ENCODE measurements at regions not wholly inside any gene's neighbourhood (a gene's known extent, or its start where the extent isn't known, plus 50 kb on each side); places are given as distances from the start of the nearest gene placed in this dataset.

- in situ Hi-C loops (cut with HindIII; ENCODE audit: low sequenced_read_pairs), result no loop called here
- no peak for DNase-seq (ENCODE audit: low spot score)
These were observed 192.5 kb downstream of the TECRL start for GRCh38 chr4:64216741-64217140.

DNA sequence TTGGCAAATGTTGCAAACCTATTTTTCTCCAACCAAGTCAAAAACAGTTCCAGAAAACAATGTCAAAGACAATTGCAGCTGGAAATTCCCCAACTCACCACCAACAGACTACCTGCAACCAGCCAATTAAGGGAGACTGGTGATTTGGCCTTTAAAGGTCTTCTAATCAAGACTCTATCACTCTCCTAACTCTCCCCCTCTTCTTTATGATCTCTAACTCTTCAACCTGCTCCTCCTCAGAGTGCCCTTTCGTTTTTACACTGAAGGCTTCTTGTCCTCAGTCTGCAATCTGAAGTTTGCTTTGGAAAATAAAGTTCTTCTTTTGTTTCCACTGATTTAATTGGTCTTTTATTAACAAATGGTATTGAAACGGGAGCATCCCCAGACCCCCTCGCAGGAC is 203.9 kb downstream of the TECRL start:
- DNase-seq (ENCODE audit: low spot score), result no peak
- in situ Hi-C loops (cut with HindIII; ENCODE audit: low sequenced_read_pairs), result no loop called here

DNA sequence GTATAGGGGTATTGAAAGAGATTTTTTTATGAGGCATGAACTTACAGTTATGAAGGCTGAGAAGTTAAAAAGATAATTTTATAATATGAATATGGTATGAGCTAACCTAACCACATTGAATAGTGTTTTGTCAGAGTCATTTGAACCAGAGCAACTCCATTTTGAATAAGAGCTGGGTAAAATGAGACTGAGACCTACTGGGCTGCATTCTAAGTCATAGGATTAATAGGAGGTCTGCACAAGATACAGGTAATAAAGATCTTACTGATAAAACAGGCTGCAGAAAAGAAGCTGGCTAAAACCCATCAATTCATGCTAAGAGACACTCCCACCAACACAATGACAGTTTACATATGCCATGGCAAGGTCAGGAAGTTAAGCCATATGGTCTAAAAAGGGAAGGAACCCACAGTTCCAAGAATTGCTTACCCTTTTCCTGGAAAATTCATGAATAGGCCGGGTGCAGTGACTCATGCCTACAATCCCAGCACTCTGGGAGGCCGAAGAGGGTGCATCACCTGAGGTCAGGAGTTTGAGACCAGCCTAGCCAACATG is 209.2 kb downstream of the TECRL start:
- DNase-seq (ENCODE audit: low spot score), result no peak
- in situ Hi-C loops (cut with HindIII; ENCODE audit: low sequenced_read_pairs), result no loop called here

GRCh38 chr4:64195582-64195981 is 213.7 kb downstream of the TECRL start:
- in situ Hi-C loops (cut with HindIII; ENCODE audit: low sequenced_read_pairs), result no loop called here
- DNase-seq (ENCODE audit: low spot score), result no peak

DNA sequence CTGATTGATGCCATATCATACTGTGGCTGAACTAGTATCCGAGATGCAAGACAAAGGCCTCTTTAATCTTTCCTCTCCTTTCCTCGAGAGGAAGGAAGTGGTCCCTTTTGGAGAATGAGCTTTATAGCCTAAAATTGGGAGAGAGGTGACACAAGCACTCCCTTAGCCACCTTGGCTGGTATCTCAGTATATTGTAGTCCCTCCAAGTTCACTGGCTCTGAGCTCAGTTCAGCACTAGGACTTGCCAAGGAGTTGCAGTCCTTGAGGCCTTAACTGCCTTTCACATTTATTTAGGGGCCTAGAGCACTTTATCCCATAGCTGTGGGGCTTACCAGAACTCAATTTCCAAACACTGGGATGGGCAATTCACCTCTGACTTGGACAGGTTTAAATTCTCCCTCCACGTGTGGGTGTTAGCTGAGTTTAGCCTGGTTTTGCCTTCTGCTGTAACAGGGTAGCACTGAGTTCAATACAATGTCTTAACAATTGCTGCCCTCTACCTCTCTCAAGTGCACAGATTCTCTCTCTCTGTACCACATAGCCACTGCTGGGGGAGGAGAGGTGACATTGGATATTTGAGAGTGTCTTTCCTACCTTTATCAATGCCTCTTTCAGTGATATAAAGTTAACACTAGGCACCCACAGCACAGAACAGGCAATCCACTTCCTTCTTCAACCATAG is 216.4 kb downstream of the TECRL start:
- no peak for DNase-seq (ENCODE audit: low spot score)
- in situ Hi-C loops (cut with HindIII; ENCODE audit: low sequenced_read_pairs), result no loop called here

DNA sequence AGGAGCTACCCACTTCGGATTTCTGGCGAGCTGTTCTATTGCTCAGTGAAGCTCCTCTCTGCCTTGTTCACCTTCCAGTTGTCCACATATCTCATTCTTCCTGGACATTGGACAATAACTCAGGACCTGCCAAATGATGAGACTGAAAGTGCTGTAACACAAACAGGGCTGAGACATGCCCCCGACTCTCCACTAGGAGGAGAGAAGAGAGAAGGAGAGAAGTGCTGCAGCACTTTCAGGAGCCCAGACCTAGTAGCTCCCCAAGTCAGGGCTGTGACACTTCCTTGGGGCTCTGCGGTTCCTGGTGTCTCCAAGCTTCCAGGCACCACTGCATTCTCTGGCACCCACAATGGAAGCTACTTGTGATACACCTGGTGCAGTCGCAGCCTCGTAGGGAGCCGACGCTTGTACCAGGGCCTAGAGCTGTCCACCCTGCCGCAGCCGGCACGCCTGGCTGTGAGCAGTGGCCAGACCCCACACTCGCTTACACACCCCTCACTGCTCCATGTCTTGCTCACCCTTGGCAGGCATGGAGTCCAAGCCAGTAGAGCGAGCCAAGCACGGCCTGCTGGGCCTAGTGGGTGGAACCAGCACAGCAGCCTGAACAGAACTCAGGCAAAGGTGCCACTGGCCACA is 234.9 kb downstream of the TECRL start:
- in situ Hi-C loops (cut with HindIII; ENCODE audit: low sequenced_read_pairs), result loop anchor here (25.0 kb wide), 1 partner anchor 363 kb away; no protein-coding TSS in a partner anchor
- DNase-seq (ENCODE audit: low spot score), result no peak

- in situ Hi-C loops (cut with HindIII; ENCODE audit: low sequenced_read_pairs), result loop anchor here (25.0 kb wide), 1 partner anchor 371 kb away; no protein-coding TSS in a partner anchor
- no peak for DNase-seq (ENCODE audit: low spot score)
These were observed 242.9 kb downstream of the TECRL start for GRCh38 chr4:64166365-64166764.

DNA sequence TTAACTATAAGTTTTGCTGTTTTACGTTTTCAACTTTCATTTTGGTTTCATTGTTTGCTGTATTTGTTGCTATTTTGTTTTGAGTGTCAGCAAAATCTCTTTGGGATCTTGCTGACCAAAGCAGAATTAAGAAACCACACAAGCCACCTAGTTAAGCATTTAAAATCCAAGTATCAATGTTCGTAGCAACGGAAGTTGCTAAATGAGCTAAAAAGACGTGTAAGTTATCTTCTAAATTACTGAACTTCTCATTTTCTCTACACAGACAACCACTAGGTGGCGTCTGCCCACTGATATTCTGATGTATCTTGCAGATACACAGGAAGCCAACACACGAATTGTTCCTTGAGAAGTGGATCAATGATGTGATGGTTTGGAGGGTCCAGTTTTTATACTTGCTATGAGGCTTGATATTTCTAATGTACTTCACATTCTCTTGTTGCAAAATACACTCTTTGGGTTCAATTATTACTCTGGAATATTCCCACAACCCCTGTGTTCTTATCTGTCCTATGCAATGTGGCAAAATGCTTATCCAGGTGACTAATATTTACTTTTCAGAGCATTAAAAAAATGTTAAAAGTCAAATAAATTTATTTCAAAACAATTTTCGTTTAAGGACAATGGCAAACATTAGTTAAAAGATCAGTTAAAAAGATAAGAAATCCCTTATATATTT is 250.5 kb downstream of the TECRL start:
- in situ Hi-C loops (cut with HindIII; ENCODE audit: low sequenced_read_pairs), result loop anchor here (25.0 kb wide), 1 partner anchor 379 kb away; no protein-coding TSS in a partner anchor
- DNase-seq (ENCODE audit: low spot score), result peak; percentile 60

DNA sequence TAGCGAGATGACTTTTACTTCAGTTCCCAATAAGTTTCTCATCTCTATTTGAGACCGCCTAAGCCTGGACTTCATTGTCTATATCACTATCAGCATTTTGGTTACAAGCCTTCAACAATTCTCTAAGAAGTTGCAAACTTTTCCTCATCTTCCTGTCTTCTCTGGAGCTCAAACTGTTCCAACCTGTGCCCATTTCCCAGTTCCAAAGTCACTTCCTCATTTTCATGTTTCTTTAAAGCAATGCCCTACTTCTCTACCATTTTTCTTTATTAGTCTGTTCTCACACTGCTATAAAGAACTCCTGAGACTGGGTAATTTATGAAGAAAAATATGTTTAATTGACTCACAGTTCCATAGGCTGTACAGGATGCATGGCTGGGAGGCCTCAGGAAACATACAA is 251.9 kb downstream of the TECRL start:
- DNase-seq (ENCODE audit: low spot score), result no peak
- in situ Hi-C loops (cut with HindIII; ENCODE audit: low sequenced_read_pairs), result loop anchor here (25.0 kb wide), 1 partner anchor 380 kb away; no protein-coding TSS in a partner anchor

- in situ Hi-C loops (cut with HindIII; ENCODE audit: low sequenced_read_pairs), result loop anchor here (25.0 kb wide), 1 partner anchor 381 kb away; no protein-coding TSS in a partner anchor
- DNase-seq (ENCODE audit: low spot score), result no peak
These were observed 253.0 kb downstream of the TECRL start for GRCh38 chr4:64156253-64156652.

DNA sequence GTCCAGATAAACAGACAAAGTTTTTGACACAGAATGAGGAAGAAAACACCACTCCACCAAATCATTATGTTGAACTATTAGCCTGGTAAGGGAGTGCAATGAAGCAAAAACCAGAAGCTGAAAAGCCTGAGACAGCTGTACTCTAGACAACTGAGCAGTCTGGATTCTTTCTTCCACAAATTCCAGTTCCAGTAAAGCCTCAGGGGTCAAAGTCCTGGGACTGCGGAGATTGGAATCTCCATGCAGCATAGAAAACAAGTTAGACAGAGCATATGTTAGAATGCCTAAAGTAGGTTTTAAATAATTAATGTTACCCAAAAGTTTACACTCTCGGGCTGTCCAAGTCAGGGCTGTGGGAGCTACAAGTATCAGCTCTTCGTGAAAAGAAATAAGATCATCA is 263.2 kb downstream of the TECRL start:
- no peak for DNase-seq (ENCODE audit: low spot score)
- in situ Hi-C loops (cut with HindIII; ENCODE audit: low sequenced_read_pairs), result no loop called here

- in situ Hi-C loops (cut with HindIII; ENCODE audit: low sequenced_read_pairs), result no loop called here
- DNase-seq (ENCODE audit: low spot score), result no peak
These were observed 264.3 kb downstream of the TECRL start for GRCh38 chr4:64144994-64145393.

GRCh38 chr4:64130907-64131306 is 278.3 kb downstream of the TECRL start:
- in situ Hi-C loops (cut with HindIII; ENCODE audit: low sequenced_read_pairs), result no loop called here

DNA sequence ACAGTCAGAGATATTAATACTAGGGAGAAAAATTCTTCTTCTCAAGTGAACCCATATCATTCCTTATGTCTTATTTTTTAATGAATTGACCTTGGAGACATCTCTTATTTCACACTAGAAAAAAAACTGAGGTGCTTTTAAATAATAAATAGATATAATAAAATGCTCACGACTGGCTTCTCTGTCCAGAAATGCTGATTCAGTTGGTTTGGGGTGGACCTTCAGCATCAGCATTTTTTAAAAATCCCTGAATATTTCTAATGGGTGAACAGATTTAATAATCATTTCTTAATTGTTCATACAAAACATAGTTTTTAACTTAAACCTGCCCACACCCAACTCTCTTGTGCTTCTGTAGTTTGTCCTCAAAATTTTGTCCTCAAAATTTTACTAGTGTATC is 283.9 kb downstream of the TECRL start:
- in situ Hi-C loops (cut with HindIII; ENCODE audit: low sequenced_read_pairs), result no loop called here
- no peak for DNase-seq (ENCODE audit: low spot score)

More at GRCh38 chr4:64130907-64131306, 278.3 kb downstream of the TECRL start:
- DNase-seq (ENCODE audit: low spot score), result no peak

DNA sequence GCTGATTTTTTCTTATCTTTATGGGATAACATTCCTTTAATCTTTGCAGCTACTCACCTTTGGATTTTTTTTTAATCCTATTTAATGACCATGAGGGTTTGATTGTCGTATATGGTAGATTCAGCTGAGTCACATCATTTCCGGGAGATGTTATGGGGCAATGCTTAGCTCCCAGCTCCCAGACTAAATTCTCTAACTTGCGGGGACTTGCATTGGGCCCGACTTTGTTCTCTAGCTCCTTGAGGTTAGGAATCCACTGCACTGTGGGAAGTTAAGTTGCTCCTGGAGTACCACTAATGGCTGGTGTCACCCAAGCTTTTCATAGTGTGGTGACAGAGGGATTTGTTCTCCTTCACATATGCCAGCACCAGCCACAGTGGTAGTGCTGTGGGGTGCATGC is 287.4 kb downstream of the TECRL start:
- DNase-seq (ENCODE audit: low spot score), result no peak
- in situ Hi-C loops (cut with HindIII; ENCODE audit: low sequenced_read_pairs), result no loop called here

DNA sequence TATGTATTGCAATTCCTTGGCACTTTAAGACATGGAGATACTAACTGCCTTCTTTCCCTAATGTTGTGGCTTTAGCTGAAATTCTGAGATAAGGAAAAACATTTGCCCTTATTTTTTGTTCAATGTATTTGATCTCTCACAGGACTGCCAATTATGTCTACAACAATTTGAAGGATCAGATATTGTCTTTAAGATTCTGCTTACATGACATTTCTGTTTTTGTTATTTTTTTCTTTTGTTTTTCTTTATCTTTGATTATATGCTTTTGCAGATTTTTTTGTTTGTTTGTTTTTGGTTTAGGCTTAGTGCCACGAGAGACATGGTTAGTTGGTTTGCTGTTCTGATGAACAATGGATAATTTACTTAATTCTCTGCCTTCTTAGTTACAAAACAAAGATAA is 303.3 kb downstream of the TECRL start:
- DNase-seq (ENCODE audit: low spot score), result no peak
- in situ Hi-C loops (cut with HindIII; ENCODE audit: low sequenced_read_pairs), result no loop called here

DNA sequence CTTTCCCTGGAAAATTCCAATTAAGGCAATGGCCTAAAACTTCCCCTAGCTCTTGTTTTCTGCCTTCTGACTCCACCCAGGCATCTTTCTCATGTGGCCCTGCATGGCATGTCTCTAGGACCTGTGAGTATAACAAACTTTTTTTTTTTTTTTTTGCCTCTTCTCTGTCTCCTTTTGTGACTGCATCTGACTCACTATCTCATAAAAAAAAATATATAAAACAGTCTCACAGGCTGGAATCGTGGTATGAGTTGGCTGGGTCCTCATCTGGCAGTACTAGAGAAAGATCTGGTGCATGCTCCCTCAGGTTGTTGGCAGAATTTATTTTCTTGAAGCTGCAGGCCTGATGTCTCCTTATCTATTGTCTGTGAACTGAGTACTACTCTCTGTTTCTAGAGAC is 313.9 kb downstream of the TECRL start:
- in situ Hi-C loops (cut with HindIII; ENCODE audit: low sequenced_read_pairs), result no loop called here
- DNase-seq (ENCODE audit: low spot score), result no peak

- DNase-seq (ENCODE audit: low spot score), result no peak
- in situ Hi-C loops (cut with HindIII; ENCODE audit: low sequenced_read_pairs), result no loop called here
These were observed 329.9 kb downstream of the TECRL start for GRCh38 chr4:64079316-64079715.

DNA sequence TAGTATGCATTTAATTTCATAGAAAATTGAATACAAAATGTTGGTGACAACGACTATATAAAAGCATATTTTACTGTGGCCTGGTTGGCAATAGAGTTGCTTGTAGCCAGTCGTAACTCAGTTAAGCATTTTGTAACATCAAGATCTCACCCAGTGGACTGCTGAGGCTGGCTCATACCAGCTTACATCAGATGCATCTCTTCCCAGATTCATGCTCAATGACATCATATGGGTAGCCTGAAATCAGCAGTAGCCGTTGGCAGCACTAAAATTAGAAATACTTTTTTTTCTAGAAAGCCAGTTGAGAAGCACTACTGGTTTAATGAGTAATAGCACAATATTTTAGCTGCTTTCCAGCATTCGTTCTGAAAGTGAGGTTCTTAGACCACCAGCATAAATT is 341.2 kb downstream of the TECRL start:
- no peak for DNase-seq (ENCODE audit: low spot score)
- in situ Hi-C loops (cut with HindIII; ENCODE audit: low sequenced_read_pairs), result no loop called here

DNA sequence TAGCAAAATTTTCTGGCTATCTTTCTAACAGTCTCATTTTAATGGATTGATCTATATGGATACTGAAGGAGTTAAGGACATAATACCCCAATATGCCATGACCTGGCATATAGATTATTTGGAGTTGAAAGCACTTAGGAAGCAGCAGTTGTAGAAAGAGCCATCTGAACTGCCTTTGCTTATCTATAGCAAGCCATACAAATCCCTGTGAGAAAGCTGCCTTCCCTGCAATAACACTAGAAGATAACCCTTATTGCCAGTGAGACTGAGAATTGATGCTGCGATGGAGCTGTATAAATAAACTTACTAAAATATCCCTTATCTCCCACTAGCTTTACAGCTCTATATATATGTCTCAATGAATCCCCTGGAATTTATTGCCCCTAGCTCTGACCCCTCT is 346.3 kb downstream of the TECRL start:
- in situ Hi-C loops (cut with HindIII; ENCODE audit: low sequenced_read_pairs), result no loop called here
- DNase-seq (ENCODE audit: low spot score), result no peak

Data from G401 (cell line).